ENCODE measurements at regions not wholly inside any gene's neighbourhood (a gene's known extent, or its start where the extent isn't known, plus 50 kb on each side); places are given as distances from the start of the nearest gene placed in this dataset.

DNA sequence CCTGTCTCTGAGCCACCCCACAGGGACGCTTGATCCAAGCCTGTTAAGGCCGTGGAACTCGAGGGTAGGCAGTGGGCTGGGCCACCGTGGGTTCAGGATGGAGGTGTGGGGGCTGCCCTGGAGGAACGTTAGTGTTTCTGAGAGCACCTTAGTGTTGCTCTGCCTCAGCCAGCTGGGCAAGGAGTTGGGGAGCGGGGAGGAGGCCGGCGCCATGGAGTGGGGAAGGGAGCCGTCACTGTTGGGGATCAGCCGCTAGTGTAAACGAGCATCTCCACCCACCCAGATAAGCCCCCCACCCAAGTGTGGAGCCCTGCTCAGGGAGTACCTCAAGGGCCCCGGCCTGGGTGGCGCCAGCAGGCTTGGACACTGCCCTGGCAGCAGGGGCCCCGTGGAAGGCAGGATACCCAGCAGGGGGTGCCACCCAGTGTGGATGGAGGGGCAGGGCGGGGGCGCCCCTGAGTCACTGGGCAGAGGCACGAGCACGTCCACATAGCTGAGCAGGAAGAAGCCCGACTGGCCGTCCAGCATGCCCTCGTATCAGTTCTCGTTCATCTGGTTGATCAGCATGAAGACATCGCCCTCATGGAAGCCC lies 98.6 kb downstream of the KPNA2 start:
- Histone ChIP-seq H3K36me3 (peaks cover 19% of the 10 kb centered on the region), H3K9me3 (no peaks in the 10 kb centered on the region), H3K4me1 (no peaks in the 10 kb centered on the region), H3K27me3 (no peaks in the 10 kb centered on the region), H3K27ac (no peak overlapping the region), H3K4me3 (no peak overlapping the region)
- 89% methylated on average over 23 of the region's 23 CpGs for WGBS
- no peak for TF ChIP-seq EP300 (IDR thresholded peaks at IDR 0.05)
- no peak for TF ChIP-seq POLR2AphosphoS5 (IDR thresholded peaks at IDR 0.05)
- no peak for TF ChIP-seq CTCF (IDR thresholded peaks at IDR 0.05)
- TF ChIP-seq POLR2A (IDR thresholded peaks at IDR 0.05): no peak
- DNase-seq (ENCODE audit: low spot score in 2 of 2): no peak

- H3K9me3 ChIP-seq: no peaks in the 10 kb centered on the region
- H3K4me1 ChIP-seq: no peaks in the 10 kb centered on the region
- 95% methylated on average over 14 of the region's 20 CpGs for WGBS
- H3K36me3 ChIP-seq: peaks cover 19% of the 10 kb centered on the region
- no peak for DNase-seq (ENCODE audit: low spot score in 2 of 2)
- TF ChIP-seq POLR2AphosphoS5 (IDR thresholded peaks at IDR 0.05) (no peak), CTCF (IDR thresholded peaks at IDR 0.05) (no peak), EP300 (IDR thresholded peaks at IDR 0.05) (no peak), POLR2A (IDR thresholded peaks at IDR 0.05) (no peak)
- no peaks in the 10 kb centered on the region for H3K27me3 ChIP-seq
- no peak overlapping the region for H3K4me3 ChIP-seq
- H3K27ac ChIP-seq: no peak overlapping the region
Observed at GRCh38 chr17:68134731-68135130, 99.2 kb downstream of the KPNA2 start.

- Histone ChIP-seq H3K27me3 (no peaks in the 10 kb centered on the region), H3K4me1 (no peaks in the 10 kb centered on the region), H3K4me3 (no peak overlapping the region), H3K27ac (no peak overlapping the region), H3K9me3 (no peaks in the 10 kb centered on the region), H3K36me3 (peaks cover 19% of the 10 kb centered on the region)
- no peak for DNase-seq (ENCODE audit: low spot score in 2 of 2)
- TF ChIP-seq POLR2AphosphoS5 (IDR thresholded peaks at IDR 0.05) (no peak), EP300 (IDR thresholded peaks at IDR 0.05) (no peak), POLR2A (IDR thresholded peaks at IDR 0.05) (no peak), CTCF (IDR thresholded peaks at IDR 0.05) (no peak)
- 96% methylated on average over 39 of the region's 40 CpGs for WGBS
Observed at GRCh38 chr17:68135141-68135887, 99.8 kb downstream of the KPNA2 start.

DNA sequence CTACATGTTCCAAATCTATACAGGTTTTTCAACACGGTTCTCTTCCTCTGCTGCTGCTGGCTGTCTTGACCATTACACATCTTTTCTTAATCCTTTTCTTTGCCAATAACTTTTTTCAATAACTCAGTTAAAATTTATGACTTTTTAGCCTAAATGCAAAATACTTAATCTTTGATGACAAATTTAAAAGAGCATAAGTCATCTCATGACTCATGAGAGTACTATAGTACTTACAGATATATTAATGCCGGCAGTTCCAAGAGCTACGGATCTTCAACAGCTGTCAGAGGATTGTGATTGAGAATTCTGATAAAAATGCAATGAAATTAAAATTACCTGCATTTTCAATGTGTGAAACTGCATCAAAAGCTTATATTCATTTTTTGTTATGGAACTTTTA lies 105.5 kb downstream of the KPNA2 start:
- Histone ChIP-seq H3K9me3 (no peaks in the 10 kb centered on the region), H3K4me3 (no peak overlapping the region), H3K36me3 (no peaks in the 10 kb centered on the region), H3K27ac (no peak overlapping the region), H3K4me1 (no peaks in the 10 kb centered on the region), H3K27me3 (no peaks in the 10 kb centered on the region)
- TF ChIP-seq EP300 (IDR thresholded peaks at IDR 0.05) (no peak), CTCF (IDR thresholded peaks at IDR 0.05) (no peak), POLR2AphosphoS5 (IDR thresholded peaks at IDR 0.05) (no peak), POLR2A (IDR thresholded peaks at IDR 0.05) (no peak)
- DNase-seq (ENCODE audit: low spot score in 2 of 2): no peak
- WGBS: 56% methylated on average over 3 of the region's 3 CpGs

GRCh38 chr17:68142595-68142994 lies 105.2 kb upstream of the AMZ2 start:
- H3K27me3 ChIP-seq: no peaks in the 10 kb centered on the region
- H3K27ac ChIP-seq: no peak overlapping the region
- no peaks in the 10 kb centered on the region for H3K36me3 ChIP-seq
- H3K4me1 ChIP-seq: no peaks in the 10 kb centered on the region
- TF ChIP-seq POLR2A (IDR thresholded peaks at IDR 0.05): no peak
- no peak for TF ChIP-seq CTCF (IDR thresholded peaks at IDR 0.05)
- no peak for TF ChIP-seq EP300 (IDR thresholded peaks at IDR 0.05)
- no peak for TF ChIP-seq POLR2AphosphoS5 (IDR thresholded peaks at IDR 0.05)
- H3K9me3 ChIP-seq: no peaks in the 10 kb centered on the region
- 88% methylated on average over 1 of the region's 1 CpG for WGBS
- DNase-seq (ENCODE audit: low spot score in 2 of 2): no peak
- H3K4me3 ChIP-seq: no peak overlapping the region
